Neural crest cell (in vitro differentiated cells): ENCODE measurements at regions not wholly inside any gene's neighbourhood (a gene's known extent, or its start where the extent isn't known, plus 50 kb on each side); places are given as distances from the start of the nearest gene placed in this dataset.
"Not testable (repeated sequence)": the region's sequence is repeated elsewhere in the genome, so short reads cannot be mapped to it uniquely, and the experiment has no call there.

Experiments
- DNase-seq: peaks from one replicate; pipeline ENCODE4 v3.0.0; 2021; ENCODE audit warnings: low read depth, mixed read lengths, low spot score
- H3K27ac Mint-ChIP-seq: one replicate; pipeline ENCODE4 v1.8.0; 2021; ENCODE audit warnings: mild to moderate bottlenecking, mixed read lengths; ENCODE audit not compliant: unreplicated experiment
- H3K27me3 Mint-ChIP-seq: 2 replicates; pipeline ENCODE4 v1.8.0; 2021; ENCODE audit warnings: low read depth, mild to moderate bottlenecking, mixed read lengths
- H3K36me3 Mint-ChIP-seq: 2 replicates; pipeline ENCODE4 v1.8.0; 2021; ENCODE audit warnings: low read depth, mild to moderate bottlenecking, mixed read lengths
- H3K4me1 Mint-ChIP-seq: 2 replicates; pipeline ENCODE4 v1.8.0; 2021; ENCODE audit warnings: mixed read lengths
- H3K4me3 Mint-ChIP-seq: one replicate; pipeline ENCODE4 v1.8.0; 2021; ENCODE audit warnings: mild to moderate bottlenecking, mixed read lengths
- H3K9me3 Mint-ChIP-seq: 2 replicates; pipeline ENCODE4 v1.8.0; 2021; ENCODE audit warnings: mixed read lengths
- CTCF ChIP-seq: fragments of 200-600 bp; sonication (generic); conservative IDR thresholded peaks from 2 replicates; pipeline ENCODE4 v1.5.0; 2021; ENCODE audit warnings: antibody characterized with exemption, mild to moderate bottlenecking

- peak overlapping the region; percentile 43 for H3K27ac Mint-ChIP-seq
- H3K27me3 Mint-ChIP-seq, result no peaks in the 10 kb centered on the region
- no peak for DNase-seq
- no peaks in the 10 kb centered on the region for H3K36me3 Mint-ChIP-seq
- H3K4me3 Mint-ChIP-seq, result no peak overlapping the region
- H3K9me3 Mint-ChIP-seq, result peaks cover 5% of the 10 kb centered on the region
- TF ChIP-seq CTCF, result no peak
- H3K4me1 Mint-ChIP-seq, result peaks cover 16% of the 10 kb centered on the region
Observed at GRCh38 chr17:14547556-14547955, 246.7 kb downstream of the HS3ST3B1 start.

GRCh38 chr17:14547016-14547415 is 246.1 kb downstream of the HS3ST3B1 start:
- no peak for TF ChIP-seq CTCF
- H3K36me3 Mint-ChIP-seq, result no peaks in the 10 kb centered on the region
- H3K4me3 Mint-ChIP-seq, result no peak overlapping the region
- peaks cover 5% of the 10 kb centered on the region for H3K9me3 Mint-ChIP-seq
- DNase-seq, result no peak
- no peaks in the 10 kb centered on the region for H3K27me3 Mint-ChIP-seq
- H3K27ac Mint-ChIP-seq, result no peak overlapping the region
- peaks cover 12% of the 10 kb centered on the region for H3K4me1 Mint-ChIP-seq

- Mint-ChIP-seq H3K9me3 (peaks cover 5% of the 10 kb centered on the region), H3K4me1 (peaks cover 4% of the 10 kb centered on the region), H3K4me3 (no peak overlapping the region), H3K27ac (no peak overlapping the region), H3K27me3 (no peaks in the 10 kb centered on the region), H3K36me3 (no peaks in the 10 kb centered on the region)
- DNase-seq, result no peak
- TF ChIP-seq CTCF, result no peak
Observed at GRCh38 chr17:14545156-14545906, 244.4 kb downstream of the HS3ST3B1 start.

- Mint-ChIP-seq H3K9me3 (peaks cover 9% of the 10 kb centered on the region), H3K27ac (no peak overlapping the region), H3K4me1 (no peaks in the 10 kb centered on the region), H3K4me3 (no peak overlapping the region), H3K27me3 (no peaks in the 10 kb centered on the region), H3K36me3 (peaks cover 2% of the 10 kb centered on the region)
- no peak for TF ChIP-seq CTCF
- no peak for DNase-seq
Observed at GRCh38 chr17:14541714-14542113, 240.8 kb downstream of the HS3ST3B1 start.

GRCh38 chr17:14539801-14540200 is 238.9 kb downstream of the HS3ST3B1 start:
- H3K9me3 Mint-ChIP-seq, result peaks cover 9% of the 10 kb centered on the region
- no peak for DNase-seq
- peaks cover 2% of the 10 kb centered on the region for H3K36me3 Mint-ChIP-seq
- no peaks in the 10 kb centered on the region for H3K4me1 Mint-ChIP-seq
- TF ChIP-seq CTCF, result no peak
- no peaks in the 10 kb centered on the region for H3K27me3 Mint-ChIP-seq
- no peak overlapping the region for H3K27ac Mint-ChIP-seq
- no peak overlapping the region for H3K4me3 Mint-ChIP-seq

GRCh38 chr17:14532242-14532641 is 231.4 kb downstream of the HS3ST3B1 start:
- not testable (repeated sequence) for DNase-seq, H3K27ac Mint-ChIP-seq, H3K27me3 Mint-ChIP-seq, H3K4me1 Mint-ChIP-seq, H3K4me3 Mint-ChIP-seq
- peaks cover 24% of the 10 kb centered on the region for H3K36me3 Mint-ChIP-seq
- H3K9me3 Mint-ChIP-seq, result peaks cover 17% of the 10 kb centered on the region
